Activated naive CD4-positive, alpha-beta T cell treated with anti-CD3 and anti-CD28 coated beads, Interleukin-2, amount 50 U/mL, for 16 hours (primary cell): ENCODE measurements at regions not wholly inside any gene's neighbourhood (a gene's known extent, or its start where the extent isn't known, plus 50 kb on each side); places are given as distances from the start of the nearest gene placed in this dataset.
A peak's percentile ranks its signal among the peaks of the same experiment; 100 is the strongest.
"Not testable (repeated sequence)": the region's sequence is repeated elsewhere in the genome, so short reads cannot be mapped to it uniquely, and the experiment has no call there.

Experiments used
- DNase-seq: peaks from one replicate; pipeline ENCODE4 v3.0.0-alpha.2; 2020

- no peak for DNase-seq
Observed at GRCh38 chr14:81765651-81766275, 232.1 kb upstream of the SEL1L start.

- DNase-seq, result no peak
Observed at GRCh38 chr14:81766321-81766915, 232.8 kb upstream of the SEL1L start.

GRCh38 chr14:81767266-81767995 lies 233.8 kb upstream of the SEL1L start:
- no peak for DNase-seq

- no peak for DNase-seq
Observed at GRCh38 chr14:81771651-81772275, 238.1 kb upstream of the SEL1L start.

GRCh38 chr14:81772381-81772780 lies 238.7 kb upstream of the SEL1L start:
- no peak for DNase-seq

GRCh38 chr14:81776531-81776930 lies 242.9 kb upstream of the SEL1L start:
- no peak for DNase-seq

GRCh38 chr14:81781798-81782197 lies 248.1 kb upstream of the SEL1L start:
- not testable (repeated sequence) for DNase-seq

- DNase-seq, result no peak
Observed at GRCh38 chr14:81784084-81784483, 250.4 kb upstream of the SEL1L start.

GRCh38 chr14:81797315-81797714 lies 263.7 kb upstream of the SEL1L start:
- no peak for DNase-seq

GRCh38 chr14:81801921-81802320 lies 268.3 kb upstream of the SEL1L start:
- DNase-seq, result no peak

GRCh38 chr14:81802341-81802740 lies 268.7 kb upstream of the SEL1L start:
- DNase-seq, result no peak

- no peak for DNase-seq
Observed at GRCh38 chr14:81805785-81806184, 272.1 kb upstream of the SEL1L start.

GRCh38 chr14:81811705-81812269 lies 278.1 kb upstream of the SEL1L start:
- no peak for DNase-seq

GRCh38 chr14:81818271-81818670 lies 284.6 kb upstream of the SEL1L start:
- no peak for DNase-seq

- DNase-seq, result no peak
Observed at GRCh38 chr14:81819344-81819743, 285.7 kb upstream of the SEL1L start.

GRCh38 chr14:81819910-81820309 lies 286.3 kb upstream of the SEL1L start:
- DNase-seq, result no peak

- no peak for DNase-seq
Observed at GRCh38 chr14:81826081-81826480, 292.4 kb upstream of the SEL1L start.

GRCh38 chr14:81829447-81829846 lies 295.8 kb upstream of the SEL1L start:
- DNase-seq, result peak; percentile 12

GRCh38 chr14:81831128-81831820 lies 297.6 kb upstream of the SEL1L start:
- DNase-seq, result no peak

GRCh38 chr14:81834308-81834707 lies 300.7 kb upstream of the SEL1L start:
- no peak for DNase-seq

GRCh38 chr14:81837304-81837703 lies 303.7 kb upstream of the SEL1L start:
- no peak for DNase-seq

GRCh38 chr14:81839056-81839455 lies 305.4 kb upstream of the SEL1L start:
- no peak for DNase-seq

GRCh38 chr14:81841346-81841745 lies 307.7 kb upstream of the SEL1L start:
- DNase-seq, result no peak
